ENCODE measurements at regions not wholly inside any gene's neighbourhood (a gene's known extent, or its start where the extent isn't known, plus 50 kb on each side); places are given as distances from the start of the nearest gene placed in this dataset.

- Histone ChIP-seq H3K27me3 (replicated peaks in 1 of 4; ENCODE audit: control insufficient read depth in 3 of 4, extremely low read depth in 1 of 4, insufficient read depth in 3 of 4, low read length in 3 of 4) (no peaks in the 10 kb centered on the region), H3K23ac (ENCODE audit: insufficient read length) (no peak overlapping the region), H3K4me3 (ENCODE audit: extremely low read depth in 1 of 4, insufficient read depth in 2 of 4, low read depth in 3 of 4, low read length in 4 of 4) (no peak overlapping the region), H3K4ac (replicated peaks; ENCODE audit: insufficient read length, low read depth, low read length) (no peak overlapping the region), H3K36me3 (ENCODE audit: control insufficient read depth in 2 of 4, insufficient read depth in 4 of 4, low read length in 3 of 4) (no peaks in the 10 kb centered on the region), H3K14ac (ENCODE audit: insufficient read length) (no peak overlapping the region), H4K91ac (replicated peaks; ENCODE audit: insufficient read length, low read length) (no peak overlapping the region), H4K20me1 (replicated peaks in 1 of 2; ENCODE audit: control insufficient read depth in 1 of 2, insufficient read depth in 2 of 2, low read length in 2 of 2) (no peaks in the 10 kb centered on the region), H3K18ac (ENCODE audit: extremely low read depth, low read length) (no peak overlapping the region), H3K4me2 (ENCODE audit: insufficient read depth in 1 of 2, low read depth in 2 of 2, low read length in 2 of 2) (no peak overlapping the region), H3K4me1 (replicated peaks in 1 of 4; ENCODE audit: control insufficient read depth in 3 of 4, insufficient read depth in 4 of 4, low read length in 3 of 4) (no peaks in the 10 kb centered on the region), H4K5ac (ENCODE audit: insufficient read length, low read depth, low read length) (no peak overlapping the region), H2BK15ac (ENCODE audit: low read length) (no peak overlapping the region), H3K56ac (replicated peaks; ENCODE audit: insufficient read length, low read depth, low read length) (no peak overlapping the region), H2BK12ac (ENCODE audit: low read depth, low read length) (no peak overlapping the region), H3K9ac (replicated peaks in 1 of 4; ENCODE audit: extremely low read depth in 1 of 4, low read depth in 3 of 4, low read length in 3 of 4) (no peak overlapping the region), H2BK20ac (ENCODE audit: low read length) (no peak overlapping the region), H2AK5ac (ENCODE audit: low read depth, low read length) (no peak overlapping the region), H2BK120ac (replicated peaks; ENCODE audit: low read depth, low read length) (no peak overlapping the region), H3K79me1 (ENCODE audit: low read depth, low read length) (no peaks in the 10 kb centered on the region), H4K8ac (ENCODE audit: extremely low read depth, insufficient read depth, low read length) (no peak overlapping the region), H3K9me3 (ENCODE audit: insufficient read depth in 2 of 2, low read depth in 1 of 2, low read length in 1 of 2) (no peaks in the 10 kb centered on the region), H2BK5ac (ENCODE audit: low read depth, low read length) (no peak overlapping the region), H2AFZ (ENCODE audit: low read length) (no peak overlapping the region), H3K79me2 (ENCODE audit: control insufficient read depth in 1 of 2, insufficient read depth in 2 of 2, low read length in 2 of 2) (no peaks in the 10 kb centered on the region), H3K23me2 (ENCODE audit: low read depth, low read length) (no peaks in the 10 kb centered on the region), H3K27ac (ENCODE audit: low read depth, low read length) (no peak overlapping the region)
- FAIRE-seq (no peak), DNase-seq (ENCODE audit: low read depth in 1 of 2, low spot score in 2 of 2) (no peak)
- CTCF ChIA-PET (ENCODE audit: partially characterized antibody): no interaction called here
- TF ChIP-seq EP300 (IDR thresholded peaks at IDR 0.05; ENCODE audit: borderline replicate concordance in 1 of 2, low read depth in 2 of 2, low read length in 2 of 2) (no peak), SUZ12 (IDR thresholded peaks at IDR 0.05; ENCODE audit: low read length) (no peak), NRF1 (IDR thresholded peaks at IDR 0.05; ENCODE audit: low read depth, low read length) (no peak), RFX5 (IDR thresholded peaks at IDR 0.05; ENCODE audit: borderline replicate concordance, low read depth, low read length) (no peak), SP1 (IDR thresholded peaks at IDR 0.05; ENCODE audit: low read depth, low read length) (no peak), TAF7 (optimal IDR thresholded peaks at IDR 0.05; ENCODE audit: borderline replicate concordance, low read depth, low read length) (no peak), POU5F1 (IDR thresholded peaks at IDR 0.05; ENCODE audit: low read depth, low read length) (no peak), PHF8 (conservative IDR thresholded peaks at IDR 0.05; ENCODE audit: low read depth, low read length) (no peak)
- WGBS, 2 experiments (ENCODE audit: extremely low coverage in 1 of 2, insufficient coverage in 1 of 2, insufficient read length in 1 of 2, insufficient replicate concordance in 2 of 2, low coverage in 1 of 2, low lambda C conversion rate in 2 of 2, missing lambda C conversion rate in 1 of 2): 87% methylated on average over 4 of the region's 4 CpGs; no CpG with 5 or more reads in 1 of the 2 experiments
- POLR2A ChIA-PET (ENCODE audit: partially characterized antibody): no interaction called here
Observed at GRCh38 chr7:41334071-41334862, 368.6 kb downstream of the INHBA start.
